ENCODE measurements at regions not wholly inside any gene's neighbourhood (a gene's known extent, or its start where the extent isn't known, plus 50 kb on each side); places are given as distances from the start of the nearest gene placed in this dataset.

DNA sequence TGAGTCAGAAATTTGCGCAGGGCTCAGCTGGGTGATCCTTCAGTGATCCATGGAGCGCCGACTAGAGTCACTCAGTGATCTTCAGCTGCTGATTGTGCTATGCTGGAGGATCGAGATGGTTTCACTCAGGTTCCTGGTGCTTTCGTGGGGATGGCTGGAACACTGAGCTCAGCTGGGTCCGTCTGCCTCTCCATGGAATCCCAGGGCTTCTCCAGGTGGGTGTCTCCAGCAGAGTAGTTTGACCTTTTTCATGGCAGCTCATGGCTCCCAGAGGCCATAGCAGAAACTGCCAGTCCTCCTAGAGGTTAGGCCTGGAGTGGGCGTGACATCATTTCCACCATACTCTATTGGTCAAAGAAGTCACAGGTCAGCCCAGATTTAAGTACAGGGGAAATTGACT lies 88.8 kb upstream of the SIRPA start:
- no peak for TF ChIP-seq CTCF (IDR thresholded peaks at IDR 0.05)

GRCh38 chr20:1805816-1806215 lies 89.4 kb upstream of the SIRPA start:
- no peak for TF ChIP-seq CTCF (IDR thresholded peaks at IDR 0.05)

DNA sequence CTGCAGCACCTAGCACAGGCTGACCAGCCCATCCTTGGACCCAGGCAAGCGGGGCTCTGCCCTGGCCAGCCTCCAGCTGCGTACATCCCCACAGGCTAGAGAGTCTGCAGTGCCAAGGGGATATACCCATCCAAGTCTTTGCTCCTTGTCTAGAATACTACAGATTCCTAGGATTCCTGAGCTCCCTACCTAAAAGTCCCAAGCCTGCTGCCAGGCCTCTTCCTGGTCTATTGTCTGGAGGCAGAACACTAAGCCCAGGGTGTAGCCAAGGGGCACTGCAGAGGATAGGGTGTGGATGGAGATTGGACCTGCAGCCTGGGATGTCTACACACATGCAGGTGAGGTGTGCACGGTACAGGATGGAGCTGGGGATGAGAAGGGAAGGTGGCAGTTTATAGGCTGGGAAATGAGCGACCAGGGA lies 90.0 kb upstream of the SIRPA start:
- no peak for TF ChIP-seq CTCF (IDR thresholded peaks at IDR 0.05)

GRCh38 chr20:1804554-1804956 lies 90.7 kb upstream of the SIRPA start:
- no peak for TF ChIP-seq CTCF (IDR thresholded peaks at IDR 0.05)

DNA sequence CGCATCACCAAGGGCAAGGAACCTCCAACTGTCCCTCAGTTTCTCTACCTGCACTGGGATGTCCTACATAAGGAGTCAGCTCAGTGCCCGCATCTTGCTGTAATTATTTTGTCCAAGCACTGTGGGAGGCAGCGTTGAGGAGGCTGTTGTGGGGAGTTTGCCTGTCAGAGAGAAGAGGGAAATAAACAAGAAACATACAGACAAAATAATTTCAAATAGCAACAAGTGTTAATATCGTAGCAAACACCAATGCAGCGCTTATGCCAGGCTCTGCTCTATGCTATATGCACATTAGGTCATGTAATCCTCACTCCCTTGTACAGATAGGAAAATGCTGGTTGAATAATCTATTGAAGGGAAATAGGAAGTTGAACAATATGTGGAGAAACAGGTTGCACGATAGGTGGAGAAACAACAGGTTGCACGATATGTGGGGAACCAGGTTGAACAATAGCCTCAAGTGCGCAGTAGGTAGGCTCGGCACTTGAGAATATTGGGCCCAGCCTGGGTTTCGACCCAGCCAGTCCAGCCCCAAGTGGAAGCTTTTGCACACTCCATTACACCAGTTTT lies 91.2 kb upstream of the SIRPA start:
- no peak for TF ChIP-seq CTCF (IDR thresholded peaks at IDR 0.05)

- TF ChIP-seq CTCF (IDR thresholded peaks at IDR 0.05), result no peak
These were observed 91.9 kb upstream of the SIRPA start for GRCh38 chr20:1803061-1803931.

DNA sequence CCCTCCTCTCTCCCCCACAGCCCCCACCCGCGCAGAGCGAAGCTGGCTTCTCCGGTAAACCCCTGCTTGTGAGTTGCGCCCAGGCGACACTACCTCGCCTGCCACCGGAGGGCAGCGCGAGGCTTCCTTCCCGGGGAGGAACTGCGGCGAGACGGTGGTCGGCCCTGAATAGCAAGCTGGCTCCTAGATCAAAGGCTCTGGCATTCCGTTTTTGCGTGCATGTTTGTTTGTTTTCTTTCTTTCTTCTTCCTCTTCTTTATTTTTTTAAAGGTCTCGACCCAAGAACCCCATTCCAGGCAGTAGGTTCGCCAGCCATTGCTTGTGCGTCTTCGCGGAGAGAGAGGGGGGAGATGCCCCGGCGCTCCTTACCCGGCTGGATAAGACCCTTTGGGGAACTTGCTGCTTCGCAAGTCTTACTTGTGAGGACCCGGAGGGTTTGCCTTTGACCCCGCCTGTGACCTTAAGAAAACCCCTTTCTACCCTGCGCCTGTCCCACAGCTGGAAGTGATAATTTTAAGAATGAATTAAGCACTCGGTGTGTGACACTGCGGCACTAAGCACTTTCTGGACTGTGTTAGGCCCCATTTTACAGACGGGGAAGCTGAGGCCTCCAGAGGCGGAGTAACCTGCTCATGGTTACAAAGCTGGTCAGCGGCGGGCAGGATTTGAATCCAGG lies 92.7 kb upstream of the SIRPA start:
- peak; percentile 62 for TF ChIP-seq CTCF (IDR thresholded peaks at IDR 0.05)
